Pons (tissue), 1 donor: ENCODE measurements at regions not wholly inside any gene's neighbourhood (a gene's known extent, or its start where the extent isn't known, plus 50 kb on each side); places are given as distances from the start of the nearest gene placed in this dataset.

Experiments used
- DNase-seq: peaks from one replicate; pipeline ENCODE4 v3.0.0-alpha.2; 2016; ENCODE audit warnings: low spot score

DNA sequence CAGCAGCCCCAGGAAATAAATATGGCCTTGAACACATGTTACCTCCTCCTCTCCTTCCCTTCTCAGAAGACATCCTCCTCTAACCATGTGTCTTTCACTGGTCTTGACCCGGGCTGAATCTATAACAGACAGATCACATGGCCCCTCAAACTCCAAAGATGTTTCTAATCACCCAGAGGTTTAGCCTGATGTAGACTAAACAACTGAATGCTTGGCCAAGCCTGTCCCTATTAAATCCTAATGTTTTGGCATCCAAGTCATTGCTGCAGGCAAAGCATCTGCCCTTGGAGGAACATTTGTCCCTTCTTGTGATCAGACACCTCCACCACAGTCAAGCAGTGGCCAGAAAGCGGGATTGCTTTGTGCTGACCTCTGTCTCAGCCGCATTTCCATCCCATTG, 65.5 kb downstream of the ANKRD60 start:
- DNase-seq, result no peak

DNA sequence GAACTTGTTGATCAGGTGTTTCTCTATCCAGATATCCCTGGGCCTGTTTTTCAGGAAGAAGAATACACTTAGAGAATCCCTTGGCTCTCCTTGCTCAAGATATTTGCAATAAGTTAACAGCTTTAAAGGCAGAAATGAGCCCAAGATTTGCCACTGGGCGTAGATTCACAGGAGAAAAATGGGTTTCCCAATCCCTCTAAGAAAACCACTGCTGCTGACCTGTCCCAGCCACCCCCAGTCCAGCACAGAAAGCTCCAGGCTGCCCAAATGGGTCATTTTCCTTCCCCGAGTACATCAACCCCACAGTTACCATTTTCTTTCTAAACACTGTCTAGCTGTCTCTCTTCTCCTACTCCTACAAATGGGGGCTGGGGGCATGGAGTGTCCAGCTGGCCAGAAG, 67.3 kb downstream of the ANKRD60 start:
- no peak for DNase-seq

DNA sequence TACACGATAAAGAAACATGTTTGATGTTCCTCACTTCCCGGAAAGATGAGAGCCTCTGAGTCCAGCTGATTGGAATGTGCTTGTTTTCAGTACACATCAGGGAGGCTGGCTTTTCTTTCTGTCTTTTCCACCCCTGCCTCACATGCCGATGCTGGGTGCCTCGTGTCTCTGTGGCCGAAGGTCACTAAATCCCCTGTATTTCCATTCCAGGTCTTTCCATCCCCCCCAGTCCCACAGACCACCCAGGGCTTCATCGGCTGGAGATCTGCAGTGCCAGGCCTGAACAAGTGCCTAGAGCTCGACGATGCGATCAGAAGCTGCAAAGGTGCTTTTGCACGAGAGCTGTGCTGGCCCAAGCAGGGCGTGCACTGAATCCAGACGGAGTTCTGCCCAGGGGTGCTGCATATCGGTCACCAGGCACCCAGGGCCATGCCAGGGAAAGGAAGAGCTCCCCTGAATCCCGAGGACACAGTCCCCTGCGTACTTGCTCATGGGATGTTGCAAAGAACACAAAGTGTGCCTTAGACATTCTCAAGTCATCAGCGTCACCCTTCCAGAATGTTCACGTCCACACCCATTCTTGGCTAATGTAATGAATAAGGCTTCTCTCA, 67.9 kb downstream of the ANKRD60 start:
- DNase-seq, result no peak

DNA sequence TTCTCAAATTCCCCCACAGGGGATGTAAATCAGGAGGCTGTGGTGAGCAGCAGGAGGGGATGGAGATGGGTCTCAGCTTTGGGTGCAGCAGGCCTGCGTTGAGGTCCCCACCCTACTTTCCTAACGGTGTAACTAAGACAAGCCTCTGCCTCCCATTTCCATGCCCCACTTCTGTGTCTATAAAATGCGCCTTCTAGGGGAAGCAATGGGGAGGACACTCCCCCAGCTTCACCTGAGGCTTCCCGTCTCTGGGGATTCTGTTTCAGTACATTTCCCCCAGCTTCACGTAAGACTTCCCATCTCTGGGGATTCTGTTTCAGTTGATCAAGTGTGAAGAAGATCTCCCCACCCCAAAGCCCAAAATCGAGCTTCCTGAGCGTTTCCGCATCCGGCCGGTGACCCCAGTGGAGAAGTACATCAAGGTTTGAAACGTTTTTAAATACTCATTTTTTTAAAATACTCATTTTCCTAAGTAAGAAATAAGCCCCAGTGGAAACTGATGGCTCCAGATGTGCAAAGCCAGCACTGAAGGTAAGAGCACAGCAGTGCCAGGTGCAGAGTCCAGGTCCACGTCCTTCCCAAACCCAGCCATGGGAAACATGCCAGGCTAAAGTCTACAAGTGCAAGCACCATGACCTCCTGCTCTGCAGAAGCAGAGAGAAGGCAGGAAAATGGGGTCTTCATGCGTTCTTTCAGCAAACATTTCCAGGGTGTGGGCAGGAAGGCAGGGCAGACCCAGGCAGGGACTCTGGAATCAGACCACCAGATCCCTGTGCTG, 73.1 kb downstream of the ANKRD60 start:
- DNase-seq, result no peak

DNA sequence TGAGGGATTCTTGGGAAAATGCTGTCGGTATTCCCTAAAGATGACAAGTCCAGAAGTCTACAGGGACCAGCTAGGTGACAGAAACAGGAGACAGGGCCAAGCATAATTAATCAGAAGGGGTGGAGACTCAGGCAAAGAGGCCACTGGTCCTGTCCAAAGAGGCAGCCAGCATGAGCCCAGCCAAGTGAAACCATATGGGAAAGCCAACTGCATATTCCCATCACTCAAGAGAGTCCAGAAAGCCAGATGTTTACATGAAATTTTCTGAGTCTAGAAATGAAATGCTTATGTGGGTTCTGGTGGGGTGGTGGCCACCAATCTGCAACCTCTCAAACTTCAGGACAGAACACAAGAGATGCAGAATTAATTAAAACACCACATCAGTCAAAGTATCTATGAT, 74.3 kb downstream of the ANKRD60 start:
- DNase-seq, result no peak

DNA sequence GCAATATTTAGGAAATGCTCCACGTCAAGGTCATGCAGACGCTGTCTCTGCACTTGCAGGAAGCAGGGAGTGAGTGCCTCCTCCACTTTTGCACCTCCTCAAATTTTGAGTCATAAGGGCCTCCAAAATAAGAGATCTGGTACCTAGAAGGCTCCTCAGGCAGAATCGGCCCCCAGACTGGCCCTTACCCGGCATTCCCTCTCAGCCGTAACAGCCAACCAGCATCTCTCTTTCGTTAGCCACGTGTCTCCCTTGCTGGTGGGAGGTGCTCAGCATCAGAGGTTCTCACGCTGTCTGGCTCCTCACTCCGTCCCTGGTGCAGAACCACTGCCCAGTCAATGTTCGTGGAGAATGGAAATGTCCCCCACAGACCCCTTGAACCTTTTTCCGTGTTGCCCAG, 75.3 kb downstream of the ANKRD60 start:
- no peak for DNase-seq

DNA sequence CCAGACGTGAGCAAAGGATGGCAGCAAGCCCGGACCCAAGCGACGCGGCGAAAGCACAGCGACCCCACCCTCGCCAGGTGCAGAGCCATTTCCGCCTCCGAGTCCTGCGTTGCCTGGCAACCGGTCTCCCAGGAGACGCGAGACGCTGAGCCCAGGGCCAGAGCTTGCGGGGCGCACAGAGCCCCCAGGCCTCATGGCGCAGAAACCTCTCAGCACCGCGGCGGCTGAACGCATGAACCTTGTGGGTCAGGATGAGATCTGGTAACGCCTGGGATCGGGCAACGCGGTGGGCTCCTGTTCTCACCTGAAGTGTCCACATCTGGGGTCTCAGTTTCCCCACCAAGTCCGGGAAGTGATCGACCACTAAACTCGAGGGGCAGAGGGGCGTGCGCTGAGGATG, 77.7 kb downstream of the ANKRD60 start:
- no peak for DNase-seq

DNA sequence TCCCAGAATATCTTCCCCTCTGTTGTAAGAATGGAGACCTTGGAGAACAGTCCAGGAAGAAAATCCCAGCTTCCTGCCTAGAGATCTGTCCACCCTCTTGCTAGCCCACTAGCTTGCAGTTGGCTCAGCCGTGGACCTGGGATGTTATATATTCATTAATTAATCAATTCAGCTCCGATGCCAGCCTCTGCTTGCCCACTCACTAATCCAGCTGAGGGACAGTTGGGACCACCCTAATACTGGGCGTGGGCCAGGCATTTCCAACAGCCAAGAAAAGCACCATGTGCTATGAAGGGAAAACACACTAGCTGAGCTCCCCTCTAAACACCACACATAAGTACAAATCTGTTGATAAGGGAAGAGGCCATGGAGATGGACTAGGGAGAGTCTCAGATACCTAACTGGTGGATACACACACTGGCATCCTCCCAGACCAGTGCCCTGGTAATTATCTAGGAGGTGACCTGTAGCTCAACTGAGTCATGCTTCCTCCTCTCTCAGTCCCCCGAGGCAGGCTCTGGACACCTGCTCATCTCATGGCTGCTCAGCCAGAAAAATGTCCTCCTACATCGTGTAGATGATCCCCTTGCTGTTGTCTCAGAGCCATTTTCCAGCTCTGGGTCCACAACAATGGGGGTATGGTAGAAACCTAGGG, 78.9 kb downstream of the ANKRD60 start:
- DNase-seq, result no peak

DNA sequence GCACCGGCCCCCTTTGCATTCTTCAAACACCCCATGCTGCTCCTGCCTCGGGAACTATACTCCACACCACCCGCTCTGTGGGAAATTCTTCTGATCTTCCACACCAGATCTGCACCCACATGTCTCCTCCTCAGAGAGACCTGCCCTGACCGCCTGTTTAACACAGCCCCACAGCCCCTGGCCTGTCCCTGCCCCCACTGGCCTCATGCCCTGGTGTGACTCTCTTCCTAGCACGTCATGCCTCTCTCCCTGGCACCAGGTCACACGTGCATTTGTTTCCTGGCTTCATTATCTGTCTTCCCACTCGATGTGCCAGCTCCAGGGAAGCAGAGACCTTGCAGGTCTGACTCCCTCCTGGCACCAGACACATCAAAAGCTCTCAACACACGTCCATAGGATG, 79.6 kb downstream of the ANKRD60 start:
- DNase-seq, result no peak

DNA sequence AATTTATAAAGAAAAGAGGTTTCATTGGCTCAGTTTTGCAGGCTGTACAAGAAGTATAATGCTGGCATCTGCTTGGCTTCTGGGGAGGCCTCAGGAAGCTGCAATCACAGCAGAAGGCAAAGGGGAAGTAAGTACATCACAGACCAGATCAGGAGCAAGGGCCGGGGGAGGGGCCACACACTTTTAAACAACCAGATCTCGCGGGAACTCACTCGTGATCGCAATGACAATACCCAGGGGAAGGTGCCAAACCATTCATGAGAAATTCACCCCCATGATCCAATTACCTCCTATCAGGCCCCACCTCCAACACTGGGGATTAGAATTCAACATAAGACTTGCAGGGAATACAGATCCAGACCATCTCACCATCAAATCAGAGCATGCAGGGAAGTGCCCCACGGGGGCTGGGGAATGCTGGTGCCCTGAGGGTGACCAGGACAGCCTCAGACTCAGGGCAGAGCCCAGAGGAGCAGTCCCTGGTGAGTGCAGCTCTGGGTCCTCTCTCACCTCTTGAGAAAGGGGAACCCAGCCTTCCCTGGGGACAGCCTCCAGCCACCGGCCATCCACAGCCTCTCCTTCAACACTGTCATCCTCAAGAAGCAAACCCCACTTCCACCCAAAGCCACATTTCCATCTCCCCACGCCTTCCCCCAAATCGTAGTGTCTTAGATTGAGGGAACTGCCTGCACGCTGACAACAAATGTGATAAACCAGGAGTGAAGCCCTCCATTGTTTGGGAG, 80.7 kb downstream of the ANKRD60 start:
- no peak for DNase-seq

DNA sequence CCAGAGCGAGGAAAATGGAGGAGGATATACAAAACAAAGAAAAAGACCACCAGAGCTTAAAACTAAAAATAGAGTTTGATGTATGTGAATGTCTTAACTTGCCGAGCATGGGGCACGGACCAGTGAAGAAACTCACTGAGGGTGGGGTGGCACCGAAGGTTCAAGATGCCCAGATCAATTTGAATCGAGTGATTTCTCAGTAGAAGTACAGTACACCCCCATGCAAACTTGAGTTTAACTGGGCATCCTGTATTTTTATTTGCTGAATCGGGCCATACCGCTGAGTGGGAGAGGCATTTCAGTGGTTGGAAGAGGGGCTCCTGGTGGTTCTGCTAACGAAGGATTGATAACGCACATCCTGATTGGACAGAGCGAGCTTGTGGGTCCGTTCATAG, 81.7 kb downstream of the ANKRD60 start:
- no peak for DNase-seq

DNA sequence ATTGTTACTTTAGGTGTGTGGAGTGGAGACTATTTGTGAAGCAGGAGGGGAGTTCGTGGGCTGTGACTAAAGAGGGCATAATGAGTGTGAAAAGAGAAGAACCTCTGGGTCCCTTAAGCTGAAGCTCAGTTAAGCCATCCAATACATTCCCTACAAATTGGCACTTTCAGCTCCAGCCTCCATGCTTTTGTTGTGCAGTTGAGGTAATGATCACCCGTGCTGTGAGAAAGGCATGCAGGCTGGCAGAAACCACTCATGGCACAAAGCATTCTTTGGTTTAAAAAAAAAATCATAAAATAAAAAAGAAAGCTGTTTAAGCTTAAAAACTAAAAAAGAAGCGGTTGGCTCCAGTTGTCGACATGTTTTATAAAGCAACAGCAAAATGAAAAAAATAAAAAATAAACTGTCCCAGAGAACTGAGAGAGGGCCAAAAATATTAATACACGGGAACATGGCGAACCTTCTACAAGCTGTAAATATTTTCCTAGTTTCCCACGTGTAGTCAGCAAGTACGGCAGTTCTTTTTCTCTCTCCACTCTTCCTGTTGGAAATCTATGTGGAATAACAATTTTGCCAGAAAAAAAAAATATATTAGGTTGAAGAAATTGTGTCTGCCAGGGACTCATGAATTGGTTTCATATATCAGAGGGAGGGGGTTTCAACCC, 82.2 kb downstream of the ANKRD60 start:
- no peak for DNase-seq

DNA sequence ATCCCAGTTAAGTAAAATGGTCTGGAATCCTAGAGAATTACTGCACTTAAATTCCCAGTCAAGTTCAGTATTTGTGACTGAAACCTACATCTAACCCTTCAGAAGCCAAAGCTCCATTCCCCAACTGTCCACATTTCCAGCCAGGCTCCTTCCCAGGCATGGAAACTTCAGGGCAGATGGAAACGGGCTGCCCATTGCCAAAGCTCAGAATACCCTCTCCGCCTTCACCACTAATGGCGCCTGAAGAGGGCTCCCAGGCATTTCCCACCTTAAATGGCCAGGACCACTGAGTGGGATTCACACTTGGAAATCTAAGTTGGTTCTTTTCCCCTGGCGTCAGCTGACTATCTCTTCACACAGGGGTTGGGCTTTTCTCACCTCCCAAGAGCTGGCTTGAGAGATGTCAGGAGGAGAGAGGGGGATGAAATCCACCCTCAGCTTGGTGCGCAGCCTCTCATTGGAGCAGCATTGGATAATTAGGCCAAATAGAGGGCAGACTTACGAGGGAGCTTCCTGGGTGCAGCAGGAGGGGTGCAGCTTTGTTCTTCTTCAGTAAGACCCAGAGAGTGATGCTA, 82.9 kb downstream of the ANKRD60 start:
- no peak for DNase-seq

DNA sequence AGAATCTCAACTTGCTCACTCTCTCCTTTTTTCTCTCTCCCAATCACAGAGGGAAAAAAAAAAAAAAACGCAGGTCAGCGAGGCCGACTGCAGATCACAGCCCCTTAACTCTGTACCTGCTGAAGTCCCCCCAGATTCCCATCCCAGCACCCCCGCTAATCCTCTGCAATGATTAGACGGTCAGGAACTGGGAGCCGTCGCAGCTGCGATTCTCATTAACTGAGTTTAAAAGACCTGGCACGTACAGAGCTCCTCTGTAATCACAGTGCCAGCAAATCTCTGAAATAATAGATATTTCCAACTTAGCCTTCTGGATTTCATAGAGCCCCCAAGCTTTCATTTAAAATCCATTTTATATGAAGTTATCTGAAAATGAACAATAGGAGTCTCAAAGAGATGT, 84.4 kb downstream of the ANKRD60 start:
- no peak for DNase-seq

DNA sequence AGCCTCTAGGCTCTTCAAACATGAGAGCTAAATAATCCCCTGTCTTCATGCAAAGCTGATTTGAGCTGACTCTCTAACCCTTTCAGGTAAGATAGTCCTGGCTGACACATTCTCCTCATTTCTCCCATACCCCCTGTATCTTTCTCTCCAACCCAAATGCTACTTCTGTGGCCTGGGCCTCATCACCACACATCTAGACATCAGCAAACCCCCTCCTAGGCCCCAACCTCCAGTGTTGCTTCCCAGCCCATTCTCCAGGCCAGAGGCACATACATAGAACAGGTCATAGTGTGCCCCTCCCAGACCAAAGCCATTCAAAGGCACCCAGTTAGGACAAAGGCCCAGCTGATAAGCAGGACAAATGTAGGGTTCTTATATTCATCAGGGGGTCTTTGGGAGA, 84.9 kb downstream of the ANKRD60 start:
- no peak for DNase-seq

DNA sequence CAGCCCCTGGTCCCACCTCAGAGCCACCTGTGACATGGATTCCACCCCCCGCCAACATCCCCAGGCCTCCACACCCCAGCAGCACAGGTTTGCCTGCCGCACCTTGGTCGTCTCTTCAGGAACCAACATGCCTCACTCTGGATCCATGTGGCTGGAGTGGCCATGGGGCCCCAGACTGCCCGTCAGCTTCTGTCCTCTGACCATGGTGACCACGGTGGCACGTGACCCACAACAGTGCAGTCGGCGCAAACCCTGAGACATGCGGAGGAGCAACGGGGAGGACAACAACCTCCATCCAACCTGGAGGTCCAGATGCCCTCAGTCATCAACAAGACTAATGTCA, 85.6 kb downstream of the ANKRD60 start:
- no peak for DNase-seq

DNA sequence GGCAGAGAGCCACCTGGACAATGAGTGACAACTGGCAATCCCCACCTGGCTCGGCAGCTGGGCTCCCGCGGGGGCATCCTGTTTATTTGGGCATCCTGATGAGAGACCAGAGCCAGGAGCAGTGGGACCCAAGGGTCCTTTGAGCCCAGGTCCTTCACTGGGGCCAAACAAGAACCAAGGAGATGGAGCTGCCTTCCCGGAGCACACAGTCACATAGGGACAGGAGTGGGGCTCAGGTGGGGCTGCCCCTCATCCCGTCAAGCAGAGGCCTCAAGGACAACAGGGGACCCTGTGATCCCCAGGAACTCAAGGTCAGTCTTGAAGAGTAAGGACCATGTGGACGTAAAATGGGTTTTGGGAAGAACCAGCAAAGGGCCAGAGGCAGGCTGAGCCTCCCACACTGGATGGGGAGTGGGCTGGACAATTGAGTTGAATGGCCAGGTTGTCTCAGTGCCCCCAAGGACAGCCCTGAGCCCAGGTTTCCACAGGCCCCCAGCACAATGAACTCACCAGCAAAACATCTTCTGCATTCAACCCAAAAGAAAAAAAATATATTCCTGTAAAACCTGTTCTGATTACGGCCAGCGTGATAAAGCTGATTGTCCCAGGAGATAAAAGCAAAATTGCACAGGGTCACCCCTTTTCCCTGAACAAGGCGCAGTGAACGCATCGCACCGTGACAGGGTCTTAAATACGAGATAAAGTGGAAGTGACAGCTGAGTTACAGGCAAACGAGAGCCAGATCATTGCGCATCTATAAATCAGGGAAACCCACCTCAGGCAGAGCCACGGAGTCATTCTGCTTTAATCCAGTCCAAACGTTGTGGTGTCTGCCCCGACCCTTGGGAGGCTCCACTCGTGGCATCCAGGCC, 86.2 kb downstream of the ANKRD60 start:
- DNase-seq, result no peak

DNA sequence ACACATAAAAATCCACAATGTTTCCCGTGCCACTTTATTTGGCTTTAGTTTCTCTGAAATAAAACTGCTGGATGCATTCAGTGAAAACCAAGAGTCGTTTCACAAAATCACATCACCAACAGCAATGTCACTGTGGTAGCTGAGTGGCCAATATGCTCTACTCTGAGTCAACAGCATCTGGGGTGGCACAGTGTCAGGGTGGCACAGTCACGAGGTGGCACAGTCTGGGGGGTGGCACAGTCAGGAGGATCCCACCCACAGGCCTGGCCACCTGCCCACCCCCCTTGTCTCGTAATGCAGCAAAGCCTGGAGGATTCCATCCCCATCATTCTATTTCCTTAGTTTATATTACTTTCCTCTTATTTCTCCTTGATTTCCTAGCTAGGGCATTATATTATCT, 87.0 kb downstream of the ANKRD60 start:
- peak; percentile 67 for DNase-seq

DNA sequence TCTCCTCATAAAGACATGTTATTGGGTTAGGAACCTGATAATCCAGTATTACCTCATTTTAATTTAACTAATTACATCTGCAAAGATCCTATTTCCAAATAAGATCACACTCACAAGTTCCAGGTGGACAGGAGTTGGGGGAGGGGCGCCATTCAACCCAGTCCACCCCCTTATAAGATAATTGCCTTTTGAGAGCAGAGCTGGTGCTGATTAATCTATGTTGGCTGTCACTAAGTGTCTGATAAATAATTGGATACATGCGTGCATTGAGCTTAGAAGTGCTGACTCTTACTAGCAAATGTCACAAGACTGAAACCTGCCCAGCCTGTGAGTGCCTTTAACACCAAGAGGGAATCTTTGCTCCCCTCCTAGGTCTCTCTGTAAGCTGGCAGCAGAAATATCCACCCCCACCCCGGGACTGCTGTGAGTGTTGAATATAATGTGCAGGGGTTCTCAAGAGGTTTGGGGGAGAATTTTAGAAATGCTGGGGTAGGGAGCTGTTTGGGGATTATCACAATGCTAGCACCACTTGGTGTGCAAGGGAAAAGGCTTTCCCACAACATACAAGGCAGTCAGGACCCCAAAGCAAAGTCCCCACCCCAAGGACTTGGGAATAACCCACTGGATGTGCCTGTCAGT, 87.5 kb downstream of the ANKRD60 start:
- DNase-seq, result peak; percentile 7
